H1 (cell line): ENCODE measurements at regions not wholly inside any gene's neighbourhood (a gene's known extent, or its start where the extent isn't known, plus 50 kb on each side); places are given as distances from the start of the nearest gene placed in this dataset.

Source experiments
- CBX8 ChIP-seq: fragments of 300-800, 300-1000 bp; sonication (generic); IDR thresholded peaks from 2 replicates; pipeline ENCODE4 v1.7.1; 2016; ENCODE audit warnings: low read depth, low read length, borderline replicate concordance
- NANOG ChIP-seq: IDR thresholded peaks from 2 replicates; pipeline ENCODE4 v1.6.1; 2011; ENCODE audit warnings: low read length, low read depth, mild to moderate bottlenecking, inconsistent platforms; ENCODE audit not compliant: insufficient read depth, poor library complexity, severe bottlenecking

DNA sequence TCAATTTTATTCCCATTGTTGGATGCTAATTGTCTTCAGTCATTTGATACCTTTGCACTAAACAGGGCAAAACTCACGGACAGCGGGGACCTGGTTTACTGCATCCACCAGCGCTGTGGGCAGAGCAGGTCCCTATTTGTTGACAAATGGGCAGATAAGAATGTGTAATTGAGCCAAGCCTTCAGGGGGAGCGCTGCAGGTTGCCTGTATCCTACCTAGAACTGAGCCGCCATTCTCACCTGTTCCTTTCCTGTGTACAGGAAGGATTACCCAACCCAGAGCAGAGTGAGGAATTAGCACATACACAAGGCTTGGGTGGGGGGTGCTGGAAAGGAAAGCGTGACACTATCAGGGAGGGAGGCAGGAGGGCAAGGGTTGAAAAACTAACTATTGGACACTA is 89.1 kb upstream of the FOXA2 start (continued):
- TF ChIP-seq CBX8 (no peak), NANOG (no peak)
